NCI-H510A (cell line): ENCODE measurements at regions not wholly inside any gene's neighbourhood (a gene's known extent, or its start where the extent isn't known, plus 50 kb on each side); places are given as distances from the start of the nearest gene placed in this dataset.

ENCODE experiments used
- DNase-seq: peaks from one replicate; lab custom pipeline; 2025; lab: John Stamatoyannopoulos, UW

GRCh38 chr5:93320920-93321445, 260.0 kb downstream of the NR2F1-AS1 start:
- no peak for DNase-seq

DNA sequence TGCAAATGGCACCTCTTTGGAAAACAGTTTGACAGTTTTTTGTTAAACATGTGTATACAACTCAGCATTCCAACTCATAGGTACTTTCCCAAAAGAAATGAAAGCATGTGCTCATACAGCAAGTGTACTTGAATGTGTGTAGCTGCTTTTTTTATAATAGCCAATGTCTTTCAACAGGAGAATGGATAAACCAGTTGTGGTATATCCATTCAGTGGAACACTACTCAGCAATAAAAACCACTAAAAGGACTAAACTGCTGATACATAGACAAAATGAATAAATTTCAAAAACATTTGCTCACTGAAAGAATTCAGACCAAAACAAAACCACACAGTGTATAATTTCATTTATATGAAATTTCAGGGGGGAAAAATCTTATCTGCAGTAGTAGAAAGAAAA, 267.3 kb downstream of the NR2F1-AS1 start:
- DNase-seq, result no peak

DNA sequence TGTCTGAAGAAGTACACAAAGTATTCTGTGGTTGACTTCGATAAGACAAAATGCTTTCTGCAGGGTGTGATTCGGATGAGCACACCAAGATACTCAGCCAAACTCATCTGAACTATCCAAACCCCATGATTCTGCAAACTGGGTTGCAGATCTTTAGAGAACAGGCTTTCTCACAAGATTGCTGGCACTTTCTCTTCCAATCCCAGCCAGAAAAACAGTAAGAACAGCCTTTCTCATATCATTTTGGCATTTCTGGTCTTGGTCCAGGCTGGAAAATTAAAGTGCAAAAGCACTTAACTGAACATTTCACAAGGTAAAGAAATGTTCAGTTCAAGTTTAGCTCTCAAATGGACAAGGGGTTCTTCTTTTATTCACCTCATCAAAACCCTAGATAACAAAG, 269.1 kb downstream of the NR2F1-AS1 start:
- DNase-seq, result no peak

DNA sequence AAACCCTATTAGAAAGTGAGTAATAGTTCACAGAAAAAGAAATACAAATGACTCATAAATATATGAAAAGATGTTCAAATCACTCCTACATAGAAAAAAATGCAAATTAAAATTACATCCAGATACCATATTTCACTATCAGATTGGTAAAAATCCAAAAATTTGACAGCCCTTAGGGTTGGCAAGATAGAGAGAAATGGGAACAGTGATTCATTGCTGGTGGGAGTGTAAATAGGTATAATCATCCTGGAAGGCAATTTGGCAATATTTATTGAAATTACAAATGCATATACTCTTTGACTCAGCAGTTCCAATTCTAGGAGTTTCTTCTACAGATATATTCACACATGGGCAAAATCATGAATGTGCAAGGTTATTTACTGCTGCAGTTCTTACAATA, 273.5 kb downstream of the NR2F1-AS1 start:
- DNase-seq, result no peak

GRCh38 chr5:93305984-93306383, 275.0 kb downstream of the NR2F1-AS1 start:
- DNase-seq, result peak; percentile 52

- DNase-seq, result no peak
Measured at GRCh38 chr5:93304456-93305250, 276.4 kb downstream of the NR2F1-AS1 start.

DNA sequence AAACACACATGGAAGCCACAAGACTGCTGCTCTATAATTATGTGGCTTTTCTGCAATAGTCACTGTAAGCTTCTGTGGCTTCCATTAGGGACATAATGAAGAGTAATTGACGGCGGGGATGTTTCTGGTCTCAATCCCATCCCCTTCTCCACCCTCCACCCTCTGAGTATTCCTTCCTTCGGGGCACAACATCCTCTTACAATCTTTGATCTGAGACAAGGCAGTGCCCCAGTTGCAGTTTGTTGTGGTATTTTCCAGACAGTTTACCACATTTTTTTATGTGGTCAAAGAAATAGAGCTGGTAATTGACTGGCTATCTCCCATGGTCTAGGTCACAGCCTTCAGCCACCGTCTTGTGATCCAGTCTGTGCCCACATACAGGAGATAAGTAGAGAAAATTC, 277.7 kb downstream of the NR2F1-AS1 start:
- DNase-seq, result no peak

DNA sequence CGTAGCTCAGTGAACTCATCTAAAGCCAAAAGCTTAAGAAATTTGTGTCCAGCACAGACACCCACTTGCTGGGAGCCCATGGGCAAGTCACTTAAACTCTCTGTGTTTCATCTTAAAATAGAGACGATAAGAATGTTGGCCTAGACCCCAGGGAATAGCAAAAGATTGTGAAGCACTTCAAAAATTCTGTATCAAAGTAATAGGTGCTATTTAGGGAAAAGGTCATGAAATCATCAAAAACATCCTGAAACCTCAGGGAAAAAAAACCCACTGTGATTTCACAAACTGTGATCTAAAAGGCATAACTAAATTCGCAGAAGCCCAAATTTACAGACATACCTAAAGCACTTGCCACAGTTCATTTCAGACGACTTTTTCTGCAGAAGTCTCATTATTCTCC, 278.3 kb downstream of the NR2F1-AS1 start:
- no peak for DNase-seq

GRCh38 chr5:93300945-93301344, 280.1 kb downstream of the NR2F1-AS1 start:
- DNase-seq, result no peak

DNA sequence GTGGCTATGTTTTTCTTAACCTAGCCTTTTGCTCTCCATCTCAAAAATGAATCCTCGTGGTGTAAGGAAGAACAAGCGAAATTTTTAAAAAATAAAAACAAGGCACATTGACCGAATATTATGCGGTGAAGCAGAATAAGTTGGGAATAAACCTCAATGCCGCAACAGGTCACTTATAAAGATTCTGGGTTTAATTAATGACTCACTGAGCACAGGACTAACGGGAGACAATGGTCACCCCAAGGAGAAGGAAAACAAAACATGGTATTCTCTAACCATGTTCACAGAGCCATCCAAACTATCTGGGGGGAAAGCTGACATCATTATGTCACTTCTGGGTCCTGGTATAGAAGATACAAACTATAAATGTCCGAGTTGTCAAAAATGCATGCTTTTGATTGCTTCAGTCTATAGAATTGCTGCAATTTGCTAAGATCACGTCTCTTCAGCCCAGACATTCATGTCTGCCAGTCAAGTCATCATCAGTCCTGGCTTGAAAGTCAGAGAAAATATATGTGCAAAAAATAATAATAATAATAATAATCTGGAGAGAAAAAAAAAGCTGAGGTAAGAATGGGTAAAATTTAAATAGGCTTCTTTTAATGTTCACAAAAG, 280.6 kb downstream of the NR2F1-AS1 start:
- no peak for DNase-seq

- DNase-seq, result no peak
Measured at GRCh38 chr5:93299681-93300308, 281.2 kb downstream of the NR2F1-AS1 start.

DNA sequence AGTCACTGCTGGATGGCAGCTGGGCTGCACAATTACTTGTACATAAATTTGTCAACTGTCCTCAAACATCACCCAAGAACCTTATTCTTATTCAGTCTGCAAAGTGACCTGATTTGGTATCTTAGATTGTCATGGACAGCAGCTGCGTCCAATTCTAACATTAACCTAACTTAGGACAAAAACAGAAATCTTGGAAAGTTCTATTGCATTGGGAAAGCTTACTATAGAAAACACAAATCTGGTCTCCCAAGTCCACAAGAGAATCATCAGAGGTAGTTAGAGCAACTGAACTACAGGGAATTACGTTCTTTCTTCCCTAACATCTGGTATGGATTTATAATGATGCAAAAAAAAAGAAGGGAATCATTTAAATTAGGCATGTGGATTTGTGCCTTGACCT, 283.9 kb downstream of the NR2F1-AS1 start:
- no peak for DNase-seq

GRCh38 chr5:93296338-93296737, 284.7 kb downstream of the NR2F1-AS1 start:
- no peak for DNase-seq

GRCh38 chr5:93294996-93295395, 286.0 kb downstream of the NR2F1-AS1 start:
- no peak for DNase-seq

- DNase-seq, result no peak
Measured at GRCh38 chr5:93294199-93294598, 286.8 kb downstream of the NR2F1-AS1 start.

DNA sequence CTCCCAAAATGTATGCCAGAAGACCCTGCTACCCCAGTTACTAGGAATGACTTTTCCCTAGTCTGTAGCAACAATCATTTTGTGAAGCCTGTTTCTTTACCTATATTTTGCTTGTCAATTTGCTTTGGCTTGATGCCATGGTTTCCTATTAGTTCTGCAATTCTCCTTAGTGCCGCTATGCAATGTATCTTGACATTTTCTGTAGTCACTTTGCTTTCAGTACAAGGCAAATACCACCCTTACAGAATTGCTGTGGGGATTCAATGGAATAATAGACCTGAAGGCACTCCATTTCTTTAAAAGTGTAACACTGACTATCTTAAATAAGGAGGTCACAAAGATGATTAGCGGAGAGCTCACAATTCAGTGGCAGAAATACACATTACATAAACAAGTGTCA, 291.1 kb downstream of the NR2F1-AS1 start:
- DNase-seq, result no peak

DNA sequence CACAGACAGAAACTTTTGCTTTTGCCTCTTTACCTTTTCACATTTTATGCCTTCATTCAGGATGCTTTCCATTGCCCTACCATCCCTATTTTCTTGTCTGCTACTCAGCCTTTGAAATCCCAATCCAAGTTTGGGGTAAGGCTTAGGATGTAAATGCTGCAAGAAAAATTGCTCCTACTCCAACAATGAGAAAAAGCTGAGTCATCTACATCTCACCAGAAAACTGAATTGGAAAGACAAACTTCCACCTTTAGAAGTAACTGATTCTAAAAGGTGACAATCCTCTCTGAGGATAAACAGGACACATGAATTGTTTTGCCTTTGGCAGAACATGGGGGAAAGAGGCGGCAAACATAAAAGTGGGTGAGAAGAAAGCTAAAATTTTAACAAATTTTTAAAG, 295.6 kb downstream of the NR2F1-AS1 start:
- DNase-seq, result no peak

DNA sequence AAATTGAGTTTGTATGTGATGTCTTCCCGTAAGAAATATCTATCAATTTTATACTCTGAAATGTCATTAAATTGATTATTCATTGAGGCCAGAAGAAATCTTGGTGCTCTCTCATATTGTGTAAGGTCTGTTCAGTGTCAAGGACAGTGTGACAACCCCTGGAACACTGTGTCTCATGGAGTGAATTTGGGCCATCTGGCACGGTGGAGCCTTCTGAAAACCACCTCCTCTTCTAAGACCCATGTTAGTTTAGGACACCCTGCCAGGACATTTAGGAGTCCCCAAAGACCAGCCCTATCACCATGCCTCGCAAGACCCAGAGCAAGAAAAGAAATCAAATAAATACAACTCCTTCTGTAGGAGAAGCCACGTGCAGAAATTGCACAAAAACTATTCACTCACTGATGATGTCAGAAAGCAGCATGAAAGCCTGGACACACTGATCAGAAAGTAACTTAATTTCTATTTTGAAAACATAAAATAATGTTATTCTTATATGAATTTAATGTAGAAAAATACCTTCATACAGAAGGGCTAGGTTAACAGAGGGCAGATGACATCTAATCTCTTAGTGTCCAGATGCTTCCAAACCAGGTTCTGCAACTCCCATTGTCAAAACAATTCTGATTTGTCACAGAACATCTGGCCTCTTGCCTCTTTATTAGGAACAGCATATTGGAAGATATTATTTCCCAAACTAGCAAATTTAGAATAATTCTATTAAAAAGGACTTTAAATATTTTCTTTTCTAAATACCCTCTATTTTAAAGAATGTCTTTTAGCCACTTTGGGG, 298.8 kb downstream of the NR2F1-AS1 start:
- DNase-seq, result no peak

GRCh38 chr5:93280518-93280917, 300.5 kb downstream of the NR2F1-AS1 start:
- DNase-seq, result peak; percentile 1

DNA sequence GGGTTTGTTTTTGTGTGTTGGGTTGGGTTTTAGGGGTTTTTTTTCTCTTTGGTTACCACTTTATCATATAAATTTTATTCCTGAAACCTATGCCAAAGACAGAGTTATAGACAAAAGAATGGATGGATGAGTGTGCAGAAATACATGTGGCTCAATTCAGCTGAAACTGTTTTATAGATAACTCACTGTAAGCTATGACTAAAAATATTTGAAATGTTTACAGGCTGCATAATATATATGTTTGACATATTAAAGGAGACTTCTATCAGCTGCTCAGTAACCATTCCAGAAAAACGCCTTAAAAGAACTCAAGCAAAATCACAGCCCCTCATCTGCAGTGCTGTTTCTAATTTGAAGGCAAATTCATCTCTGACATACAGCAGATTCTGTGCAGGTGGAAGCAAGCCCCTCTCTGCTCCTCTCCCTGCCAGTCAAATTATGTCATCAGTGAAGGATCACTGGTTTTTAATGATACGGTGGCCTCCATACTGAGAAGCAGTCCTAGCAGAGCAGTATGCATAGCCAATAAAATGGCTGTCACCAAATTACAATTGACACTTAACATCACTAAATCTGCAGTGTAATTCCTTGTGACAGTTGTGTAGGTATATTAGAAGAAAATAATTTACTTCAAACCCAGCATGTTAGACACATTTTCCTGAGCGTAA, 301.6 kb downstream of the NR2F1-AS1 start:
- no peak for DNase-seq

DNA sequence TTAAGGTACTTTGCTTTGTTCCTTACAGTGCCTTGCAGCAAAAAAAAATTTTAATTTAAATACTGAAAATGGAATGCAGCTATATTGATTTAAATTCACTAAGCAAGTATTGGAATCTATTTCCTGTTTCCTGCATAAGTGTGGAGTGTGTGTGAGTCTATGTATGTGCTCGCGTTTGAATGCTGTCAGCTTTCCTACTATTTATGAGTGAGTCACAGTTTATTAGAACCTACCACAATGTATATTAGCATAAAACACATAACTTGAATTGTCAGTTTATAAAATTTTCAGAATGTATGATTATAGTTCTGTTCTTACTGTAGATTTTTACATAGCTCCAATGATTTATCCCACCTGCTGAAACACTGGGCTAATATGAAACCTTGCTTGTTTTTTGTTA, 302.1 kb downstream of the NR2F1-AS1 start:
- no peak for DNase-seq

DNA sequence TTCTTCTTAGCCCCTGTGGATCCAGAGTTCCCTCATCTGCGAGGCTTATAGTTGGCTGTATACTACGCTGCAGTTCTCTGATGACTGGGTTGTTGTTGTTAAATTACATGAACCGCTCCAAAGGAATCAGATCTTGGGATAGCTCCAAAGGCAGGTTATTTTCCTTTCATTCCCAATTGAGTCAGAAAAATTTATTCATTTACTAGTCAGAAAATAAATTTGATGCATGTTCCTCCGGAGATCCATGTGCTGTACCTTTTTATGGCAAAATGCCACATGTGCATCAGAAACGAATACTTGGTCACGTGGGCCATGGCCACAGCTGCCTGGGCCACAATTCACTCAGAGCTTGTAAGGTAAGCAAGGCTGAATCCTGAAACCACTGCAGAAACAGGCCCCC, 304.0 kb downstream of the NR2F1-AS1 start:
- no peak for DNase-seq
